ENCODE measurements at regions not wholly inside any gene's neighbourhood (a gene's known extent, or its start where the extent isn't known, plus 50 kb on each side); places are given as distances from the start of the nearest gene placed in this dataset.

- Histone ChIP-seq H3K4me1 (ENCODE audit: control insufficient read depth, insufficient read depth, low read length) (peaks cover 6% of the 10 kb centered on the region; the same call in 1 of the 2 replicates), H3K9me3 (ENCODE audit: control insufficient read depth, insufficient read depth, low read depth, low read length) (no peaks in the 10 kb centered on the region), H3K4me3 (ENCODE audit: low read depth, low read length) (no peak overlapping the region), H3K36me3 (ENCODE audit: control insufficient read depth, insufficient read depth, low read length) (no peaks in the 10 kb centered on the region), H3K27me3 (ENCODE audit: control insufficient read depth, insufficient read depth, low read length) (no peaks in the 10 kb centered on the region), H3K9ac (ENCODE audit: low read length) (no peak overlapping the region), H3K27ac (ENCODE audit: low read depth, low read length) (no peak overlapping the region)
These were observed 372.3 kb downstream of the SV2B start for GRCh38 chr15:91472316-91472756.

GRCh38 chr15:91473894-91474545 is 374.0 kb downstream of the SV2B start:
- Histone ChIP-seq H3K4me1 (ENCODE audit: control insufficient read depth, insufficient read depth, low read length) (peaks cover 2% of the 10 kb centered on the region; the same call in 1 of the 2 replicates), H3K4me3 (ENCODE audit: low read depth, low read length) (no peak overlapping the region), H3K36me3 (ENCODE audit: control insufficient read depth, insufficient read depth, low read length) (no peaks in the 10 kb centered on the region), H3K27ac (ENCODE audit: low read depth, low read length) (no peak overlapping the region), H3K9ac (ENCODE audit: low read length) (no peak overlapping the region), H3K27me3 (ENCODE audit: control insufficient read depth, insufficient read depth, low read length) (no peaks in the 10 kb centered on the region), H3K9me3 (ENCODE audit: control insufficient read depth, insufficient read depth, low read depth, low read length) (no peaks in the 10 kb centered on the region)

- Histone ChIP-seq H3K4me3 (ENCODE audit: low read depth, low read length) (no peak overlapping the region), H3K27ac (ENCODE audit: low read depth, low read length) (no peak overlapping the region), H3K9me3 (ENCODE audit: control insufficient read depth, insufficient read depth, low read depth, low read length) (no peaks in the 10 kb centered on the region), H3K9ac (ENCODE audit: low read length) (no peak overlapping the region), H3K27me3 (ENCODE audit: control insufficient read depth, insufficient read depth, low read length) (no peaks in the 10 kb centered on the region), H3K4me1 (ENCODE audit: control insufficient read depth, insufficient read depth, low read length) (no peaks in the 10 kb centered on the region), H3K36me3 (ENCODE audit: control insufficient read depth, insufficient read depth, low read length) (no peaks in the 10 kb centered on the region)
These were observed 376.6 kb upstream of the SLCO3A1 start for GRCh38 chr15:91476861-91477260.

DNA sequence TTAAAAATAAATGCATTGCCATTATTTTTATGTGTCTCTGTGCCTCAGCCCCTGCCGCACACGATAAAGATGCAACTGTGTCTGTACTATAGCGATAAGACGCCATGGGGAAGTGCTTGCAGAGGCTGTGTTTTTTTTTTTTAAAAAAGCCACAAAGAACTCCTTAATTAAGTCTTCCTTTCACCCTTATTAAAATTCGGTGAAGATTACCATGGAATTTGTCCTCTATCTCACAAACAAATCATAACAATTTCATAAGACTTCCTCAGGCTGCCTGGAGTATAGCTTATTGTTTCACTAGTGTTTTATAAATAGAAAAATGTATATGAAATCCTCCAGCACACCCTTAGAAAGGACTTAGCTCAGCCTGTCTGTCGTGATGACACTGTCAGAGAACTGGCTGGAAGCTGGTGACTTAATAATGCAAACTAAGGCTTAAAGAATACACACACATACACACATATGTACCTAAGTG is 374.8 kb upstream of the SLCO3A1 start:
- Histone ChIP-seq H3K4me3 (ENCODE audit: low read depth, low read length) (no peak overlapping the region), H3K27ac (ENCODE audit: low read depth, low read length) (no peak overlapping the region), H3K4me1 (ENCODE audit: control insufficient read depth, insufficient read depth, low read length) (no peaks in the 10 kb centered on the region), H3K27me3 (ENCODE audit: control insufficient read depth, insufficient read depth, low read length) (no peaks in the 10 kb centered on the region), H3K9me3 (ENCODE audit: control insufficient read depth, insufficient read depth, low read depth, low read length) (no peaks in the 10 kb centered on the region), H3K9ac (ENCODE audit: low read length) (no peak overlapping the region), H3K36me3 (ENCODE audit: control insufficient read depth, insufficient read depth, low read length) (no peaks in the 10 kb centered on the region)

DNA sequence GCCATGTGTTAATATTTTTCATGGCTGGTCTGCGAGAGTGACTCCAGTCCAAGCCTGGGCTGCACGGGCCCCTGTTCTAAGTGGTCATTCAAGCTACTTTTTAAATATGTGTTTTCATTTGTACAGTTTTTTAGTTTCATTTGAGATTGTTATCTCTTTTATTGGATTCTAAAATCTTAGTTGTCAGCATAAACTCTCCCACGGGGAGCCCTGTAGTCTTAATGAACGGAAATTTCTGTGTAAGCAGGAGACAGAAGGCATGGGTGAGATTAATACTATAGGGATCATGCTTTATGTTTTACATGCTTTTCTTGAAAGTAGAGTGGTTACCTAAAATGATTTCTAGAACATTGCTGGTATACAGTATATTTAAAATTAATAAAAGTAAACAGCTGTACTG is 373.1 kb upstream of the SLCO3A1 start:
- H3K27me3 ChIP-seq (ENCODE audit: control insufficient read depth, insufficient read depth, low read length) = no peaks in the 10 kb centered on the region
- no peaks in the 10 kb centered on the region for H3K9me3 ChIP-seq (ENCODE audit: control insufficient read depth, insufficient read depth, low read depth, low read length)
- H3K9ac ChIP-seq (ENCODE audit: low read length) = no peak overlapping the region
- no peak overlapping the region for H3K27ac ChIP-seq (ENCODE audit: low read depth, low read length)
- H3K4me3 ChIP-seq (ENCODE audit: low read depth, low read length) = no peak overlapping the region
- no peaks in the 10 kb centered on the region for H3K4me1 ChIP-seq (ENCODE audit: control insufficient read depth, insufficient read depth, low read length)
- H3K36me3 ChIP-seq (ENCODE audit: control insufficient read depth, insufficient read depth, low read length) = no peaks in the 10 kb centered on the region

DNA sequence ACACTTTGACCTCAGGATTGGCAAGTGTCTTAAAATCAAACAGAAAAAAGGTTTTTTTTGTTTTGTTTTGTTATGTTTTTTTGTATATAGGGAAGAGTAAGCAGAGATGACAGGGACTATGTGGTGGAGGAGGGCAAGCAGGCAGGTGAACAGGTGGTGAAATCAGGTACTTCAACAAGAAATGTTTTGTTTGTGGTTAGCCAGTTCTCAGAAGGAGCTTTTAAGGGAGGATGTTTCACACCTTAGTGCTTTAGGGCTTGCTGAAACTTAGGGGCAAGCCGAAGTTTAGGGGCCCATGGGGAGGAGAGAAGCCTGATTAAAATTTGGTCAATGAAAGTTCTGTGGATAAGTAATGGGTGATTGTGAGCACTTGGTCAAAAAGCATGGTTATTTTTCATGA is 370.7 kb upstream of the SLCO3A1 start:
- Histone ChIP-seq H3K4me3 (ENCODE audit: low read depth, low read length) (no peak overlapping the region), H3K9me3 (ENCODE audit: control insufficient read depth, insufficient read depth, low read depth, low read length) (no peaks in the 10 kb centered on the region), H3K27me3 (ENCODE audit: control insufficient read depth, insufficient read depth, low read length) (no peaks in the 10 kb centered on the region), H3K9ac (ENCODE audit: low read length) (no peak overlapping the region), H3K36me3 (ENCODE audit: control insufficient read depth, insufficient read depth, low read length) (no peaks in the 10 kb centered on the region), H3K4me1 (ENCODE audit: control insufficient read depth, insufficient read depth, low read length) (no peaks in the 10 kb centered on the region), H3K27ac (ENCODE audit: low read depth, low read length) (no peak overlapping the region)

- Histone ChIP-seq H3K27ac (ENCODE audit: low read depth, low read length) (no peak overlapping the region), H3K4me3 (ENCODE audit: low read depth, low read length) (no peak overlapping the region)
These were observed 369.4 kb upstream of the SLCO3A1 start for GRCh38 chr15:91484141-91484540.

GRCh38 chr15:91488452-91488851 is 365.1 kb upstream of the SLCO3A1 start:
- Histone ChIP-seq H3K36me3 (ENCODE audit: control insufficient read depth, insufficient read depth, low read length) (no peaks in the 10 kb centered on the region), H3K4me3 (ENCODE audit: low read depth, low read length) (no peak overlapping the region), H3K27ac (ENCODE audit: low read depth, low read length) (0 out of 2 replicates have a peak overlapping the region, but pooled peaks have one; percentile 49), H3K9me3 (ENCODE audit: control insufficient read depth, insufficient read depth, low read depth, low read length) (no peaks in the 10 kb centered on the region), H3K9ac (ENCODE audit: low read length) (no peak overlapping the region), H3K4me1 (ENCODE audit: control insufficient read depth, insufficient read depth, low read length) (peaks cover 9% of the 10 kb centered on the region; the same call in 1 of the 2 replicates), H3K27me3 (ENCODE audit: control insufficient read depth, insufficient read depth, low read length) (no peaks in the 10 kb centered on the region)

More at GRCh38 chr15:91484141-91484540, 369.4 kb upstream of the SLCO3A1 start:
- H3K9me3 ChIP-seq (ENCODE audit: control insufficient read depth, insufficient read depth, low read depth, low read length) = no peaks in the 10 kb centered on the region
- H3K27me3 ChIP-seq (ENCODE audit: control insufficient read depth, insufficient read depth, low read length) = no peaks in the 10 kb centered on the region
- no peaks in the 10 kb centered on the region for H3K36me3 ChIP-seq (ENCODE audit: control insufficient read depth, insufficient read depth, low read length)
- H3K4me1 ChIP-seq (ENCODE audit: control insufficient read depth, insufficient read depth, low read length) = peaks cover 9% of the 10 kb centered on the region; the same call in 1 of the 2 replicates
- H3K9ac ChIP-seq (ENCODE audit: low read length) = no peak overlapping the region

DNA sequence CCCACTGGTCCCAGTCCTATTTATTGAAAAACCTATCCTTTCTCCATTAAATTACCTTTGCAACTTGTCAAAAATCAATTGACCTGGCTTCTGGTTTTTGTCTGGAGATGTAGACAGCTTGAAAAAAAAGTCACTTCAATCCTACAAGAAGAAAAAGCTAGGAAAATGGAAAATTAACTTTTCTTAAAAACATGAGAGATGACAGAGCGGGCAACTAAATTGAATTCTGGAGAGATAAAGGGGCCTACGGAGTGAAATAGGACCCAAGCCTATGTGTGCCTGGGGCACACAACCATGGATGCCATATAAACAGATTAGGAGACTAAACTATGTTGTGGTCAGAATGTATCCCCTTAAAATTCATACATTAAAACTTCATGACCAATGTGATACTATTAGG is 363.3 kb upstream of the SLCO3A1 start:
- no peaks in the 10 kb centered on the region for H3K9me3 ChIP-seq (ENCODE audit: control insufficient read depth, insufficient read depth, low read depth, low read length)
- no peaks in the 10 kb centered on the region for H3K27me3 ChIP-seq (ENCODE audit: control insufficient read depth, insufficient read depth, low read length)
- H3K9ac ChIP-seq (ENCODE audit: low read length) = no peak overlapping the region
- H3K4me1 ChIP-seq (ENCODE audit: control insufficient read depth, insufficient read depth, low read length) = peaks cover 9% of the 10 kb centered on the region; the same call in 1 of the 2 replicates
- H3K4me3 ChIP-seq (ENCODE audit: low read depth, low read length) = no peak overlapping the region
- no peaks in the 10 kb centered on the region for H3K36me3 ChIP-seq (ENCODE audit: control insufficient read depth, insufficient read depth, low read length)
- H3K27ac ChIP-seq (ENCODE audit: low read depth, low read length) = no peak overlapping the region

DNA sequence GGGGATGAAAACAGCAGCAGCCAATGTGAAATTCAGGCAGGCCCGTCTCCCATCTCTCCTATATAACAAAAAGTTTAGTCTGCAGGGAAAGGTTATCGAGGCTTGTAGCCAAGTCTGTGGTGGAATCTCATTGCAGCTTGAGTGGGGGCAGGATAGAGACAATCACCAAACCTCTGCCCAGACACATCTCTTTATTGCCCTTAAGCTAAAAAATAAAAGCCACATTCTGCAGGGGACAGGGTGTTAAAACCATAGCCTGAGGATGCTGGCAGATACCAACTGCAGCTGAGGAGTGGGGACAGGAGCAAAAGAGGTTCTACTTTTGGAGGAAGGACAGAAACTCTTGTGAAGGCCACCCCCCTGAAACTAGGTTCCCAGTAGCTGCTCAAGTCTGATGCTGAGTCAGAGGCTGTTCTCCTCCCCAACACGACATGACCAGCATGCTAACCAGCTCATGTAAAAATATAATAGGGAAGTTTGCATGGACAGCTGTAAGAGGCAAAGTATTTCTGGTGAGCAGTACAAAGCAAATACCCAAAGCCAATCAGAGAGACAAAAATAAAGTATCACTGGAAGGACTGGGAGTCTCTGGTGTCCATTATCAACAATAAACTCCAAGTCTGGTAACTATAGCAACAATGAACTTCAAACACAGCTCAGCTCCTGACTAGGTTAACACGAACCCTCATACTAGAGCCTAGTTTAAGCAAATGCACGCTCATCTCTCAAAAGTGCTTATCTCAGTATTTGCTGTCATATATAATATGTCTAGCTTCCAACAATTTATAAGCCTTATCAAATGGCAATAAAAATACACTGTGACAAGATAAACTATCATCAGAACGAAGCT is 362.2 kb upstream of the SLCO3A1 start:
- Histone ChIP-seq H3K27ac (ENCODE audit: low read depth, low read length) (no peak overlapping the region), H3K4me1 (ENCODE audit: control insufficient read depth, insufficient read depth, low read length) (peaks cover 9% of the 10 kb centered on the region; the same call in 1 of the 2 replicates), H3K9me3 (ENCODE audit: control insufficient read depth, insufficient read depth, low read depth, low read length) (no peaks in the 10 kb centered on the region), H3K36me3 (ENCODE audit: control insufficient read depth, insufficient read depth, low read length) (no peaks in the 10 kb centered on the region), H3K27me3 (ENCODE audit: control insufficient read depth, insufficient read depth, low read length) (no peaks in the 10 kb centered on the region), H3K9ac (ENCODE audit: low read length) (no peak overlapping the region), H3K4me3 (ENCODE audit: low read depth, low read length) (no peak overlapping the region)

Measured in HUES6 (cell line).